Ovary (tissue), 3 donors: ENCODE measurements at regions not wholly inside any gene's neighbourhood (a gene's known extent, or its start where the extent isn't known, plus 50 kb on each side); places are given as distances from the start of the nearest gene placed in this dataset.

Experiments
- EP300 ChIP-seq: sonication (generic); formaldehyde crosslinking; IDR thresholded peaks from one replicate; pipeline ENCODE4 v1.6.1; 2017; ENCODE audit warnings: antibody characterized with exemption
- POLR2A ChIP-seq: fragments of 450-650 bp; IDR thresholded peaks from one replicate; pipeline ENCODE4 v1.6.1; 2017; ENCODE audit warnings: antibody characterized with exemption, mild to moderate bottlenecking, moderate library complexity
- TF ChIP-seq, protein P1 (sequence below), 3 donors: fragments of 450-650 bp in 2 of 3; fragments of 200-600 bp in 1 of 3; IDR thresholded peaks; one replicate each; pipeline versions ENCODE4 v1.5.1 to v1.8.0; 2016 to 2022; ENCODE audit warnings: antibody characterized with exemption in 3 of 3, mild to moderate bottlenecking in 1 of 3
- donor health status: DM: no; HTN: no; CAD: no.

DNA sequence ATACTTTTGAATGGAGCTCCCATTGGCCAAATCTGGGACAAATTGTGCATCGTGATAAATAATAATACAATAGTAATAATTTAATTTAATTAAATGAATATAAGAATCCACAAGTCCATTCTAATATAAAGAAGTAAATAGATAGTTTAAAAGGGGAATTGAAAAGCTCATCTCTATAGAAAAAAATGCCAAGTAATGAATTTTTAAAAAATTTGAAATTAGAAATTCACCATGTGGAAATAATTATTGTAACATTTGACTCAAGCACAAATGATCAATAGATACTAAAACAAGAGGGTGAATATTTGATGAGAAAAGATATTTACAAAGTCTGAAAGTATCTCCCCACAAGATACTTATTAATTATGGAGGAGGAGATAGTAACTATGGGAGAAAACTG is 467.4 kb downstream of the CETN3 start:
- TF ChIP-seq, protein P1, sequence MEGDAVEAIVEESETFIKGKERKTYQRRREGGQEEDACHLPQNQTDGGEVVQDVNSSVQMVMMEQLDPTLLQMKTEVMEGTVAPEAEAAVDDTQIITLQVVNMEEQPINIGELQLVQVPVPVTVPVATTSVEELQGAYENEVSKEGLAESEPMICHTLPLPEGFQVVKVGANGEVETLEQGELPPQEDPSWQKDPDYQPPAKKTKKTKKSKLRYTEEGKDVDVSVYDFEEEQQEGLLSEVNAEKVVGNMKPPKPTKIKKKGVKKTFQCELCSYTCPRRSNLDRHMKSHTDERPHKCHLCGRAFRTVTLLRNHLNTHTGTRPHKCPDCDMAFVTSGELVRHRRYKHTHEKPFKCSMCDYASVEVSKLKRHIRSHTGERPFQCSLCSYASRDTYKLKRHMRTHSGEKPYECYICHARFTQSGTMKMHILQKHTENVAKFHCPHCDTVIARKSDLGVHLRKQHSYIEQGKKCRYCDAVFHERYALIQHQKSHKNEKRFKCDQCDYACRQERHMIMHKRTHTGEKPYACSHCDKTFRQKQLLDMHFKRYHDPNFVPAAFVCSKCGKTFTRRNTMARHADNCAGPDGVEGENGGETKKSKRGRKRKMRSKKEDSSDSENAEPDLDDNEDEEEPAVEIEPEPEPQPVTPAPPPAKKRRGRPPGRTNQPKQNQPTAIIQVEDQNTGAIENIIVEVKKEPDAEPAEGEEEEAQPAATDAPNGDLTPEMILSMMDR (IDR thresholded peaks at IDR 0.05) = no peak
- no peak for TF ChIP-seq POLR2A
- TF ChIP-seq EP300 = no peak
